ENCODE measurements at regions not wholly inside any gene's neighbourhood (a gene's known extent, or its start where the extent isn't known, plus 50 kb on each side); places are given as distances from the start of the nearest gene placed in this dataset.
"Not testable (repeated sequence)": the region's sequence is repeated elsewhere in the genome, so short reads cannot be mapped to it uniquely, and the experiment has no call there.

- no peak for DNase-seq (ENCODE audit: low spot score)
These were observed 128.1 kb upstream of the ANK3 start for GRCh38 chr10:60517805-60518204.

DNA sequence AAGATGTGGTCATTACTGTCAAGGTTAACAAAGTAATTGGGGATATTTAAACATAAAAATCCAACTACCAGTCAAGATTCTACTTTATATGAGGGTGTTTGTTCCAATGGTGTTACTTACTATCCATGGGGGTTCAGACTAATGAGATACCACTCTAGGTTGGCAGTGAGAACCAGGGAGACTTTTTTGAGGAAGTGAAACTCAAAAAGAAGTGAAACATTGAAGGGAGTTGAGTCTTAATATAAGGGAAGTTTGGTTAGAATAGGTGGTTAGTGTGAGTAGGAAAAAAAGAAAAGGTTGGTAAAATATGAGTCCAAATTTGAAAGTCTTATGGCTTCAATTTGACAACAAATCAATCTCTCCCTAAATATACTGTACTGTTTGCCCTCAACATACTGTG lies 123.6 kb upstream of the ANK3 start:
- DNase-seq (ENCODE audit: low spot score), result no peak

DNA sequence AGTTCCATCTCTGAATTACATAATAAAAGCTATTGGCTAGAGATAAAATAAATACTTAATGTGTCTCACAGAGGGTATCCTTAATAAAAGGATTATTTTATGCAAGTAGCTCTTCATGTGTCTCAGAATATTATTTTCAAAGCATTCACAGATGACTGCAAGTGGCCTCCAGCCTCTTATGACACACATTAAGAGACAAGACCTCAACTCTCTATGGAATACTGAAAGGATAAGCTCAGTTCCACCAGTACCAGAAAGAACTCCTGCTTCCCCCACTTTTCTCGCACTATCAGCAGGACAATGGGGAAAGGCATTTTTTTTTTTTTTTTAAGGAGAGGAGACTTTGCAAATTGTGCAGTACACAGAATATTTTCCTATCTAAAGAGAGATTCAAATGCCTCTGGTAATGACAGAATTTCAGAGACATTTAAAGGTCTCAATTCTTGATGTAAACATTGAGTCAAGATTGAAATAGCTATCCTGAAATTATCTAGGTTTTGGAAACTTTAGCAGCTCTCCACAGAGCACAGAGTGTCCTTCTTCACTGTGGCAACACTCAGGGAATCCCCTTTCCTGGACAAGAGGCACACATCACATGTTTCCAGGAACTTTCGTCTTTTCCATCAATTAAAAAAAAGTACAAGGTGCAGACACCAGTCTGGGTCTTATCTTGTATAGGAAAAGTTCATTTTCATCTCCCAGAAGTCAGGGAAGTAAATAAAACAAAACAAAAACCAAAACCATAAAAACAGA lies 122.0 kb upstream of the ANK3 start:
- DNase-seq (ENCODE audit: low spot score), result no peak

DNA sequence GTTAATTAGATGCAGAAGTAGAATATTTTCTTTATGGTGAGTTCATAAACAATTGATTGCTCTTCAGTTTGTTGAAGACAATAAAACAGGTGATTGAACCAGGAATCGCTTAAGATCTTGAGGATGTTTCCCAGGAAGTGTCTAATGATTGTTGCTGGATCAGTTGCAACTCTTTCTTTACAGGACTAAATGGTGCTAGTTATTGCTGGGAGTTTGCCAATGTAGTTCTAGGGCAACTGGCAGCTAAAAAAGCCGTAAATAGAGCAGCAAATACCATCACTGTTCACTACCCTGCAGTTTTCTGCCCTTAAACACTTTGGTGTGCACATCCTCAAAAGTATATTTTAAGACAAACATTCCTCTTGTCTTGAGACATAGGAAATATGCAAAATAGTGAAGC lies 119.2 kb upstream of the ANK3 start:
- DNase-seq (ENCODE audit: low spot score), result no peak

GRCh38 chr10:60508037-60508436 lies 118.4 kb upstream of the ANK3 start:
- no peak for DNase-seq (ENCODE audit: low spot score)

- DNase-seq (ENCODE audit: low spot score), result no peak
These were observed 112.9 kb upstream of the ANK3 start for GRCh38 chr10:60502621-60503020.

DNA sequence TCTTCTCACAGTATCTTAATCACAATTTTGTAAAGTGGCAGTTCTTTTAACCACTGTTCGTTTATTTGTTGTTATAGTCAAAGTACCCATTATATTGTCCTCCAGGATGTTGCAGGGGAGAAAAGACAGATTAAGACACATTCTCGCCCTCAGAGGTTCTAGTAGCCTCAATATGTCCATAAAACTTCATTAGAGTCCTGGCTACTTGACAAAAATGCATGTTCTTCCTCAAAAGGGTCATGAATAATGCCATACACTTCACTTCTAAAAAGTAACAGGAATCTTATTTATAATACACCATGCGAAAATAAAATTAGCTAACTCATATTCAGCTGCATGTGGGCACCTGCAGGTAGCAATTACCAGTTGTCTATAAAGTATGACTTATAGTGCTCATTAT lies 109.3 kb upstream of the ANK3 start:
- no peak for DNase-seq (ENCODE audit: low spot score)

GRCh38 chr10:60497364-60497763 lies 107.7 kb upstream of the ANK3 start:
- peak; percentile 22 for DNase-seq (ENCODE audit: low spot score)

- no peak for DNase-seq (ENCODE audit: low spot score)
These were observed 106.5 kb upstream of the ANK3 start for GRCh38 chr10:60496181-60496580.

DNA sequence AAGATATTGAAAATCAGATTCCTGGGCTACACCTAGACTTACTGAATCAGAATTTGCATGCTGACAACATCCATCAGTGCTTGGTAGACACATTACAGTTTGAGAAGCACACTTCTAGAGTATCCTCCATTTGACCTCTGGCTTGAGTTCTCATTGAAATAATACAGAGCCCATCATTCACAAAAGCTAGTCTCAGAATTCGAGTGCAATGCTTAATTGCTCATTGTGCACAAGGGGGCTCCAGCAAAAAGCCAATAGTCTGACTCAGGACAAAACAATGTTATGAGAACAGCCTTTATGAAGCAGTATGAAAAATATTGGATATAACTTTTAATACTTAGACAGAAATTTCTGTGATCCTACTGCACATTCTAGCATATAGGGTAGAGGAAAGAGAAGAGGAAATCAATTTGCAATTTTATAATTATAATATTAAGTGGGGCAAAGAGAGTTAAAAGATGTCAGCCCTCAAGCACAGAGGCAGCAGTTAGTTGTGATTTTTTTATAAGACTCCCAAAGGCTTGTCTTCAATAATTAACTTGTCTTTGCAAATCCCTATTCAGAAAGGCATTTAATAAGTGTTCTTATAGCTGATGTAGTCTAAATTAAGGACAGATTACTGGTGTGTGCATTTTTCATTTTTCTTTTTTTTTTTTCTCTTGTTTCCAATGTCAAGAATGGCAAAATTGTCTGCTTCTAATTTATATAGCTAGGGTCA lies 105.8 kb upstream of the ANK3 start:
- no peak for DNase-seq (ENCODE audit: low spot score)

GRCh38 chr10:60494774-60495173 lies 105.1 kb upstream of the ANK3 start:
- no peak for DNase-seq (ENCODE audit: low spot score)

- no peak for DNase-seq (ENCODE audit: low spot score)
These were observed 101.5 kb upstream of the ANK3 start for GRCh38 chr10:60491162-60491561.

GRCh38 chr10:60490013-60490412 lies 100.3 kb upstream of the ANK3 start:
- no peak for DNase-seq (ENCODE audit: low spot score)

DNA sequence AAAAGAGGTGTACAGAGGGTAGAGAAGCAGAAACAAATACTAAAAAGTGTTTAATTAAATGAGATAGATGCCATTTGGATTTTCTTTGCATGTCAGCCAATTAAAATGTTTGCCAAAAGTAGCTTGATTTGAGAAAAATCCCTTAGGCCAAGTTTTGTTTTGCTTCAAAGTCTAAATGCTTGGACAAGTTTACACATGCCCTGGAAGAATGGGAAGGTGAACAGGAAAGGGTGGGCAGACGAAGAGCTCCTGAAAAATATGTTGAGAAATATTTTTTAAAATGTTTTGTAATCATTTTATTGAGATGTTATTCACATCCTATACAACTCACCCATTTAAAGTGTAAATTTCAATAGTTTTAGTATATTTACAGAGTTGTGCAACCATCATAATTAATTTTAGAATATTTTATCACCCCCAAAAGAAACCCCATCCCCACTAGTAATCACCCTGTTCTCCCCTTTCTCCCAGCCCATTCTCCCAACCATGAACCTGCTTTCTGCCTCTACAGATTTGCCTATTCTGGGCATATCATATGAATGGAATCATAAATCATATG lies 98.5 kb upstream of the ANK3 start:
- DNase-seq (ENCODE audit: low spot score), result no peak

- DNase-seq (ENCODE audit: low spot score), result no peak
These were observed 97.9 kb upstream of the ANK3 start for GRCh38 chr10:60487543-60487942.

- no peak for DNase-seq (ENCODE audit: low spot score)
These were observed 95.3 kb upstream of the ANK3 start for GRCh38 chr10:60485025-60485424.

- peak; percentile 33 for DNase-seq (ENCODE audit: low spot score)
These were observed 91.3 kb upstream of the ANK3 start for GRCh38 chr10:60480865-60481563.

- no peak for DNase-seq (ENCODE audit: low spot score)
These were observed 89.8 kb upstream of the ANK3 start for GRCh38 chr10:60479305-60480020.

DNA sequence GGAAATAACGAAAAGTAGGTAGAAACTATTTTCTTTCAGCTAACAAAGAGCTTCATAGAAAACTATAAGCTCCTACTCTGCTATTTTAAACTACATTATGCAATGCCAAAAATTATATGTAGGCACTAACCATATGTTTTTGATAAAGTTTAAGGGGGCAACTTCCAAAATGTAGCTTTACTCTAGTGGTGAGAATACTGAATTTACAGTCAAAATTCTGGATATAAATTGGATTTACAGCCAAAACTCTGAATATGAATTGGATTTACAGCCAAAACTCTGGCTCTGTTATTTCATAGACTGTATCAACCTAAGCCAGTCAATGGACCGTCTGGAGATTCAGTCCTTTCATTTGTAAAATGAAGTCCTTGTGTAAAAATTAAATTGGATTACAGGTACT lies 86.8 kb upstream of the ANK3 start:
- DNase-seq (ENCODE audit: low spot score), result no peak

GRCh38 chr10:60473557-60473956 lies 83.9 kb upstream of the ANK3 start:
- no peak for DNase-seq (ENCODE audit: low spot score)

DNA sequence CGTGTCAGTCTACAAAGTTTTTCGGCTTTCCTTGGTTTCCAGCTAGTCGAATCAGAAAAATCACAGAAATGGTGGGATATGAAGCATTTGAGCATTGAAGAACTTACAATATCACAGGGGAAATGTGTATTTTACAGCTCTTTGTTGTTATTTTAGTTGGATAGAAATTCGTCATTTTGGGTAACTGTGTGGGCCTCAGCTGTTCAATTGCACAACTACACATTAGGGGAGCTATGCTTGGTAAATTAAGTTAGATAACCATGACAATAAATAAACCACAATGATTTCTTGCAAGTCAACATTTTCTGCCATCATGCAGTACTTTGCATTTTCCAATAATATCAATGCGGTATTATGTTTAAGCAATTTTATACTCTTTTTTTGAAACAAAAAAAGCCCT lies 80.4 kb upstream of the ANK3 start:
- DNase-seq (ENCODE audit: low spot score), result no peak

GRCh38 chr10:60469147-60469546 lies 79.5 kb upstream of the ANK3 start:
- not testable (repeated sequence) for DNase-seq (ENCODE audit: low spot score)
